Ovary (tissue), 7 donors: ENCODE measurements at regions not wholly inside any gene's neighbourhood (a gene's known extent, or its start where the extent isn't known, plus 50 kb on each side); places are given as distances from the start of the nearest gene placed in this dataset.

ENCODE experiments used
- DNase-seq, 5 donors: peaks; one replicate each; pipeline ENCODE4 v3.0.0-alpha.2; 2019 to 2020
- H3K27ac ChIP-seq, 2 donors: fragments of 200-600 bp; one replicate each; pipeline versions ENCODE4 v1.5.1 to v1.8.0; 2019 to 2022
- H3K27me3 ChIP-seq: fragments of 200-600 bp; one replicate; pipeline ENCODE4 v1.8.0; 2022
- H3K36me3 ChIP-seq: fragments of 200-600 bp; sonication (generic); one replicate; pipeline ENCODE4 v1.5.1; 2019
- H3K4me1 ChIP-seq: one replicate; pipeline ENCODE4 v1.8.1; 2013; ENCODE audit warnings: mild to moderate bottlenecking, moderate library complexity; ENCODE audit not compliant: insufficient read depth
- H3K4me3 ChIP-seq: fragments of 200-600 bp; sonication (generic); one replicate; pipeline ENCODE4 v1.5.1; 2017
- H3K9me3 ChIP-seq, 2 donors: fragments of 200-600 bp in 1 of 2; sonication (generic) in 1 of 2; one replicate each; pipeline versions ENCODE4 v1.5.1 to v1.8.1; 2013 to 2019; ENCODE audit warnings: mild to moderate bottlenecking in 1 of 2, moderate library complexity in 1 of 2
- CTCF ChIP-seq, 3 donors: fragments of 450-650 bp in 2 of 3; fragments of 200-600 bp in 1 of 3; IDR thresholded peaks; one replicate each; pipeline versions ENCODE4 v1.5.1 to v1.8.0; 2016 to 2022; ENCODE audit warnings: antibody characterized with exemption in 3 of 3, mild to moderate bottlenecking in 1 of 3
- EP300 ChIP-seq: sonication (generic); formaldehyde crosslinking; IDR thresholded peaks from one replicate; pipeline ENCODE4 v1.6.1; 2017; ENCODE audit warnings: antibody characterized with exemption
- POLR2A ChIP-seq: fragments of 450-650 bp; IDR thresholded peaks from one replicate; pipeline ENCODE4 v1.6.1; 2017; ENCODE audit warnings: antibody characterized with exemption, mild to moderate bottlenecking, moderate library complexity
- WGBS, 3 donors: extraction: QIAGEN DNeasy Blood & Tissue Kit in 1 of 3; methylation state at CpG; one replicate each; pipeline versions ENCODE4 v1.1.5 to v1.1.7; 2013 to 2017; 5-methylcytosine and 5-hydroxymethylcytosine counted together
- intact Hi-C, 4 donors: fragments of 100-400 bp; cut with DNase I; formaldehyde crosslinking; loops; one replicate each; pipeline versions ENCODE4 v1.11.0 to v1.15.1; 2022 to 2023
- donor health status: DM: no; HTN: no; CAD: no; lungs with moderate emphysema.
- donor health status: DM: no; HTN: no; CAD: no.
- donor health status: Bipolar disorder and iron deficiency.
- donor health status: DM: no; HTN: no; CAD: no.
- donor health status: DM: yes; HTN: yes; CAD: no.

GRCh38 chr9:87338088-87338989, 159.3 kb upstream of the DAPK1 start:
- WGBS, 3 donors = 59 to 67% (median 60%) methylated on average over 13 of the region's 13 CpGs
- DNase-seq = no peak
- H3K27ac ChIP-seq = peak overlapping the region in 1 of 2 donors; percentile 38

GRCh38 chr9:87340391-87340790, 157.3 kb upstream of the DAPK1 start:
- Histone ChIP-seq H3K4me3 (no peak overlapping the region), H3K36me3 (no peaks in the 10 kb centered on the region), H3K27ac (no peak overlapping the region), H3K4me1 (peaks cover 5% of the 10 kb centered on the region), H3K9me3 (no peaks in the 10 kb centered on the region), H3K27me3 (no peaks in the 10 kb centered on the region)
- DNase-seq = no peak
- TF ChIP-seq CTCF (IDR thresholded peaks at IDR 0.05) (no peak), EP300 (no peak), POLR2A (no peak)
- intact Hi-C loops = loop anchor here in 2 of 4 donors (5.0 kb wide), 2 partner anchors 162 to 317 kb away; no protein-coding TSS in a partner anchor
- WGBS, 3 donors = 70 to 74% (median 73%) methylated on average over 4 of the region's 4 CpGs

More at GRCh38 chr9:87338088-87338989, 159.3 kb upstream of the DAPK1 start:
- Histone ChIP-seq H3K4me3 (no peak overlapping the region), H3K9me3 (no peaks in the 10 kb centered on the region), H3K36me3 (no peaks in the 10 kb centered on the region), H3K4me1 (peaks cover 3% of the 10 kb centered on the region), H3K27me3 (no peaks in the 10 kb centered on the region)
- no peak for TF ChIP-seq EP300
- intact Hi-C loops = loop anchor here (5.0 to 10.0 kb wide), 5 partner anchors 156 to 466 kb away; partner anchors contain the start of gene DAPK1 (in 2 of the 4)

- TF ChIP-seq POLR2A (no peak), CTCF (IDR thresholded peaks at IDR 0.05) (no peak), EP300 (no peak)
- Histone ChIP-seq H3K4me1 (peaks cover 5% of the 10 kb centered on the region), H3K27me3 (no peaks in the 10 kb centered on the region), H3K27ac (peak overlapping the region; percentile 33 to 64), H3K4me3 (no peak overlapping the region), H3K9me3 (no peaks in the 10 kb centered on the region), H3K36me3 (no peaks in the 10 kb centered on the region)
- 6 to 9% (median 7%) methylated on average over 7 of the region's 7 CpGs for WGBS, 3 donors
- DNase-seq = peak; percentile 74 to 85 (median 80)
- intact Hi-C loops = loop anchor here in 2 of 4 donors (5.0 kb wide), 2 partner anchors 160 to 315 kb away; no protein-coding TSS in a partner anchor
Observed at GRCh38 chr9:87342743-87343142, 154.9 kb upstream of the DAPK1 start.

- intact Hi-C loops = loop anchor here in 2 of 4 donors (5.0 kb wide), 2 partner anchors 158 to 313 kb away; no protein-coding TSS in a partner anchor
- DNase-seq = no peak
- Histone ChIP-seq H3K4me3 (no peak overlapping the region), H3K36me3 (no peaks in the 10 kb centered on the region), H3K27me3 (no peaks in the 10 kb centered on the region), H3K9me3 (no peaks in the 10 kb centered on the region), H3K27ac (peak overlapping the region in 1 of 2 donors; percentile 64), H3K4me1 (peaks cover 5% of the 10 kb centered on the region)
- TF ChIP-seq EP300 = no peak
- TF ChIP-seq POLR2A = no peak
- no peak for TF ChIP-seq CTCF (IDR thresholded peaks at IDR 0.05)
- WGBS, 3 donors = 78 to 82% (median 79%) methylated on average over 5 of the region's 5 CpGs
Observed at GRCh38 chr9:87343816-87344430, 153.7 kb upstream of the DAPK1 start.
